ENCODE measurements at regions not wholly inside any gene's neighbourhood (a gene's known extent, or its start where the extent isn't known, plus 50 kb on each side); places are given as distances from the start of the nearest gene placed in this dataset.

- Histone ChIP-seq H3K4me3 (no peak overlapping the region), H3K27ac (no peak overlapping the region), H3K4me1 (no peaks in the 10 kb centered on the region), H3K36me3 (no peaks in the 10 kb centered on the region), H4K20me1 (no peaks in the 10 kb centered on the region), H3K9ac (no peak overlapping the region), H3K27me3 (no peaks in the 10 kb centered on the region), H3K4me2 (no peak overlapping the region), H3K9me3 (0 out of 2 replicates have a peak, but pooled peaks cover 2% of the 10 kb centered on the region)
- TF ChIP-seq Cebpa-rat (IDR thresholded peaks at IDR 0.05) = no peak
These were observed 90.2 kb upstream of the NCK2 start for GRCh38 chr2:105654474-105655004.

- H3K27ac ChIP-seq = no peak overlapping the region
- TF ChIP-seq Cebpa-rat (IDR thresholded peaks at IDR 0.05) = no peak
- H3K4me3 ChIP-seq = no peak overlapping the region
- H3K4me1 ChIP-seq = no peaks in the 10 kb centered on the region
- H3K9me3 ChIP-seq = no peaks in the 10 kb centered on the region
- no peak overlapping the region for H3K4me2 ChIP-seq
- H3K36me3 ChIP-seq = no peaks in the 10 kb centered on the region
- no peaks in the 10 kb centered on the region for H3K27me3 ChIP-seq
- no peak overlapping the region for H3K9ac ChIP-seq
- no peaks in the 10 kb centered on the region for H4K20me1 ChIP-seq
These were observed 91.4 kb upstream of the NCK2 start for GRCh38 chr2:105653302-105653701.

- Histone ChIP-seq H3K4me2 (no peak overlapping the region), H3K4me3 (no peak overlapping the region), H3K9me3 (no peaks in the 10 kb centered on the region), H3K4me1 (no peaks in the 10 kb centered on the region), H3K27me3 (no peaks in the 10 kb centered on the region), H3K27ac (no peak overlapping the region), H4K20me1 (no peaks in the 10 kb centered on the region), H3K9ac (no peak overlapping the region), H3K36me3 (no peaks in the 10 kb centered on the region)
- TF ChIP-seq Cebpa-rat (IDR thresholded peaks at IDR 0.05) = no peak
These were observed 92.5 kb upstream of the NCK2 start for GRCh38 chr2:105652014-105652796.

- Histone ChIP-seq H3K4me2 (no peak overlapping the region), H3K4me3 (no peak overlapping the region), H3K9me3 (no peaks in the 10 kb centered on the region), H4K20me1 (no peaks in the 10 kb centered on the region), H3K9ac (no peak overlapping the region), H3K27ac (no peak overlapping the region), H3K27me3 (no peaks in the 10 kb centered on the region), H3K4me1 (peaks cover 12% of the 10 kb centered on the region), H3K36me3 (no peaks in the 10 kb centered on the region)
- TF ChIP-seq Cebpa-rat (IDR thresholded peaks at IDR 0.05) = no peak
These were observed 95.2 kb upstream of the NCK2 start for GRCh38 chr2:105649534-105649933.

GRCh38 chr2:105647731-105648130, 97.0 kb upstream of the NCK2 start:
- TF ChIP-seq Cebpa-rat (IDR thresholded peaks at IDR 0.05) = no peak
- Histone ChIP-seq H3K4me1 (peaks cover 12% of the 10 kb centered on the region), H4K20me1 (no peaks in the 10 kb centered on the region), H3K4me2 (no peak overlapping the region), H3K9me3 (no peaks in the 10 kb centered on the region), H3K4me3 (no peak overlapping the region), H3K36me3 (no peaks in the 10 kb centered on the region), H3K9ac (no peak overlapping the region), H3K27ac (no peak overlapping the region), H3K27me3 (no peaks in the 10 kb centered on the region)

GRCh38 chr2:105646774-105647076, 98.0 kb upstream of the NCK2 start:
- no peak for TF ChIP-seq Cebpa-rat (IDR thresholded peaks at IDR 0.05)
- Histone ChIP-seq H4K20me1 (no peaks in the 10 kb centered on the region), H3K27ac (no peak overlapping the region), H3K27me3 (no peaks in the 10 kb centered on the region), H3K9me3 (no peaks in the 10 kb centered on the region), H3K4me2 (no peak overlapping the region), H3K4me1 (peaks cover 12% of the 10 kb centered on the region), H3K36me3 (no peaks in the 10 kb centered on the region), H3K9ac (no peak overlapping the region), H3K4me3 (no peak overlapping the region)

- H3K27ac ChIP-seq = no peak overlapping the region
- peaks cover 12% of the 10 kb centered on the region for H3K4me1 ChIP-seq
- H3K4me2 ChIP-seq = 0 out of 2 replicates have a peak overlapping the region, but pooled peaks have one; percentile 52
- no peak overlapping the region for H3K9ac ChIP-seq
- no peaks in the 10 kb centered on the region for H4K20me1 ChIP-seq
- no peak overlapping the region for H3K4me3 ChIP-seq
- no peaks in the 10 kb centered on the region for H3K27me3 ChIP-seq
- H3K9me3 ChIP-seq = no peaks in the 10 kb centered on the region
- H3K36me3 ChIP-seq = no peaks in the 10 kb centered on the region
- no peak for TF ChIP-seq Cebpa-rat (IDR thresholded peaks at IDR 0.05)
These were observed 98.6 kb upstream of the NCK2 start for GRCh38 chr2:105645938-105646773.

- Histone ChIP-seq H3K9me3 (no peaks in the 10 kb centered on the region), H3K36me3 (no peaks in the 10 kb centered on the region), H3K9ac (no peak overlapping the region), H3K27me3 (no peaks in the 10 kb centered on the region), H3K4me2 (peak overlapping the region; percentile 52), H3K27ac (no peak overlapping the region), H3K4me1 (peaks cover 12% of the 10 kb centered on the region), H3K4me3 (no peak overlapping the region), H4K20me1 (no peaks in the 10 kb centered on the region)
- TF ChIP-seq Cebpa-rat (IDR thresholded peaks at IDR 0.05) = no peak
These were observed 99.4 kb upstream of the NCK2 start for GRCh38 chr2:105645031-105645937.

GRCh38 chr2:105644174-105644980, 100.3 kb upstream of the NCK2 start:
- Histone ChIP-seq H3K4me2 (no peak overlapping the region; the same call in 1 of the 2 replicates), H3K4me3 (no peak overlapping the region), H4K20me1 (no peaks in the 10 kb centered on the region), H3K27ac (no peak overlapping the region), H3K4me1 (peaks cover 12% of the 10 kb centered on the region), H3K9ac (no peak overlapping the region), H3K27me3 (no peaks in the 10 kb centered on the region), H3K36me3 (no peaks in the 10 kb centered on the region), H3K9me3 (no peaks in the 10 kb centered on the region)
- TF ChIP-seq Cebpa-rat (IDR thresholded peaks at IDR 0.05) = no peak
